Activated CD8-positive, alpha-beta memory T cell treated with anti-CD3 and anti-CD28 coated beads, Interleukin-2, amount 50 U/mL, for 24 hours (primary cell): ENCODE measurements at regions not wholly inside any gene's neighbourhood (a gene's known extent, or its start where the extent isn't known, plus 50 kb on each side); places are given as distances from the start of the nearest gene placed in this dataset.
"Not testable (repeated sequence)": the region's sequence is repeated elsewhere in the genome, so short reads cannot be mapped to it uniquely, and the experiment has no call there.

ENCODE experiments used
- DNase-seq: peaks from one replicate; pipeline ENCODE4 v3.0.0-alpha.2; 2020; ENCODE audit errors: extremely low read depth

GRCh38 chr2:34723683-34724082 lies 1124.6 kb upstream of the FAM98A start:
- DNase-seq = no peak

- DNase-seq = no peak
Measured at GRCh38 chr2:34719206-34719605, 1120.1 kb upstream of the FAM98A start.

GRCh38 chr2:34705551-34706247 lies 1106.6 kb upstream of the FAM98A start:
- DNase-seq = no peak

GRCh38 chr2:34703292-34703691 lies 1104.2 kb upstream of the FAM98A start:
- no peak for DNase-seq

GRCh38 chr2:34702391-34702790 lies 1103.3 kb upstream of the FAM98A start:
- not testable (repeated sequence) for DNase-seq

GRCh38 chr2:34677591-34677990 lies 1078.5 kb upstream of the FAM98A start:
- DNase-seq = not testable (repeated sequence)

GRCh38 chr2:34677119-34677531 lies 1078.0 kb upstream of the FAM98A start:
- DNase-seq = not testable (repeated sequence)

GRCh38 chr2:34670482-34670881 lies 1071.4 kb upstream of the FAM98A start:
- DNase-seq = no peak

- DNase-seq = no peak
Measured at GRCh38 chr2:34666821-34667220, 1067.7 kb upstream of the FAM98A start.

GRCh38 chr2:34664266-34664665 lies 1065.2 kb upstream of the FAM98A start:
- DNase-seq = no peak

GRCh38 chr2:34663314-34663713 lies 1064.2 kb upstream of the FAM98A start:
- DNase-seq = no peak

- DNase-seq = no peak
Measured at GRCh38 chr2:34660741-34661140, 1061.6 kb upstream of the FAM98A start.

- no peak for DNase-seq
Measured at GRCh38 chr2:34656632-34657031, 1057.5 kb upstream of the FAM98A start.

- DNase-seq = no peak
Measured at GRCh38 chr2:34652636-34653035, 1053.5 kb upstream of the FAM98A start.

GRCh38 chr2:34646901-34647300 lies 1047.8 kb upstream of the FAM98A start:
- DNase-seq = no peak

- no peak for DNase-seq
Measured at GRCh38 chr2:34632327-34632726, 1033.2 kb upstream of the FAM98A start.

GRCh38 chr2:34627003-34627402 lies 1027.9 kb upstream of the FAM98A start:
- DNase-seq = no peak

GRCh38 chr2:34604164-34604563 lies 1005.1 kb upstream of the FAM98A start:
- DNase-seq = no peak

GRCh38 chr2:34602262-34602661 lies 1003.2 kb upstream of the FAM98A start:
- DNase-seq = no peak

GRCh38 chr2:34601561-34601960 lies 1002.5 kb upstream of the FAM98A start:
- no peak for DNase-seq

- no peak for DNase-seq
Measured at GRCh38 chr2:34578641-34579040, 979.5 kb upstream of the FAM98A start.

GRCh38 chr2:34570266-34570872 lies 971.3 kb upstream of the FAM98A start:
- DNase-seq = no peak

- DNase-seq = no peak
Measured at GRCh38 chr2:34567128-34567527, 968.0 kb upstream of the FAM98A start.

GRCh38 chr2:34552337-34552736 lies 953.2 kb upstream of the FAM98A start:
- DNase-seq = no peak
